ENCODE measurements at regions not wholly inside any gene's neighbourhood (a gene's known extent, or its start where the extent isn't known, plus 50 kb on each side); places are given as distances from the start of the nearest gene placed in this dataset.

- Histone ChIP-seq H3K9me3 (replicated peaks; ENCODE audit: control insufficient read depth, insufficient read depth, low read length) (no peaks in the 10 kb centered on the region), H2AFZ (ENCODE audit: low read depth, low read length) (no peak overlapping the region), H3K79me2 (ENCODE audit: control insufficient read depth, insufficient read depth, low read length) (no peaks in the 10 kb centered on the region), H3K27me3 (ENCODE audit: control insufficient read depth in 2 of 2, insufficient read depth in 2 of 2, low read length in 2 of 2) (no peaks in the 10 kb centered on the region), H4K20me1 (replicated peaks; ENCODE audit: control insufficient read depth, extremely low read depth, insufficient read depth, low read length) (no peaks in the 10 kb centered on the region), H3K4me1 (ENCODE audit: control insufficient read depth, extremely low read depth, insufficient read depth, low read length) (no peaks in the 10 kb centered on the region), H3K4me3 (replicated peaks in 1 of 3; ENCODE audit: insufficient read depth in 1 of 3, low read depth in 1 of 3, low read length in 3 of 3) (no peak overlapping the region), H3K9me1 (replicated peaks; ENCODE audit: control insufficient read depth, extremely low read depth, insufficient read depth, low read length) (no peaks in the 10 kb centered on the region), H3K27ac (ENCODE audit: insufficient read depth, low read depth, low read length) (no peak overlapping the region), H3K4me2 (ENCODE audit: insufficient read depth, low read length) (no peak overlapping the region), H3K36me3 (ENCODE audit: control insufficient read depth in 2 of 2, extremely low read depth in 1 of 2, insufficient read depth in 2 of 2, low read length in 2 of 2) (no peaks in the 10 kb centered on the region), H3K9ac (replicated peaks; ENCODE audit: extremely low read depth, insufficient read depth, low read length) (no peak overlapping the region)
- dilution Hi-C loops (cut with MboI; ENCODE audit: extremely low pct_ligation_motif_present, low sequenced_read_pairs) (no loop called here), intact Hi-C loops (cut with micrococcal nuclease) (no loop called here)
- BruUV-seq (replicated peaks): no TSS peak
- ChIA-PET CTCF (interaction anchor here (0.6 to 1.4 kb wide), 2 partner anchors 15 to 33 kb away, joined by 3 to 4 read pairs; no protein-coding TSS in a partner anchor), POLR2A (no interaction called here)
- DNase-seq (ENCODE audit: low read depth, low spot score) (no peak), FAIRE-seq (no peak)
- no peak for TF ChIP-seq POLR2A (IDR thresholded peaks at IDR 0.05; ENCODE audit: low read depth, low read length)
- TF ChIP-seq EZH2 (IDR thresholded peaks at IDR 0.05; ENCODE audit: borderline replicate concordance, low read depth, low read length, severe bottlenecking): no peak
- TF ChIP-seq MAX (IDR thresholded peaks at IDR 0.05; ENCODE audit: insufficient read depth, insufficient read length): no peak
- TF ChIP-seq GATA2 (IDR thresholded peaks at IDR 0.05; ENCODE audit: insufficient read depth, insufficient read length, low read depth, low read length): no peak
These were observed 262.4 kb upstream of the PLET1 start for GRCh38 chr11:112523031-112523430.

GRCh38 chr11:112523477-112523876 lies 262.8 kb upstream of the PLET1 start:
- Histone ChIP-seq H3K9me3 (replicated peaks; ENCODE audit: control insufficient read depth, insufficient read depth, low read length) (no peaks in the 10 kb centered on the region), H3K27ac (ENCODE audit: insufficient read depth, low read depth, low read length) (no peak overlapping the region), H3K9ac (replicated peaks; ENCODE audit: extremely low read depth, insufficient read depth, low read length) (no peak overlapping the region), H2AFZ (ENCODE audit: low read depth, low read length) (no peak overlapping the region), H3K27me3 (ENCODE audit: control insufficient read depth in 2 of 2, insufficient read depth in 2 of 2, low read length in 2 of 2) (no peaks in the 10 kb centered on the region), H3K79me2 (ENCODE audit: control insufficient read depth, insufficient read depth, low read length) (no peaks in the 10 kb centered on the region), H3K9me1 (replicated peaks; ENCODE audit: control insufficient read depth, extremely low read depth, insufficient read depth, low read length) (no peaks in the 10 kb centered on the region), H3K4me2 (ENCODE audit: insufficient read depth, low read length) (no peak overlapping the region), H3K4me3 (replicated peaks in 1 of 3; ENCODE audit: insufficient read depth in 1 of 3, low read depth in 1 of 3, low read length in 3 of 3) (no peak overlapping the region), H3K36me3 (ENCODE audit: control insufficient read depth in 2 of 2, extremely low read depth in 1 of 2, insufficient read depth in 2 of 2, low read length in 2 of 2) (no peaks in the 10 kb centered on the region), H4K20me1 (replicated peaks; ENCODE audit: control insufficient read depth, extremely low read depth, insufficient read depth, low read length) (no peaks in the 10 kb centered on the region), H3K4me1 (ENCODE audit: control insufficient read depth, extremely low read depth, insufficient read depth, low read length) (no peaks in the 10 kb centered on the region)
- ChIA-PET POLR2A (no interaction called here), CTCF (no interaction called here)
- dilution Hi-C loops (cut with MboI; ENCODE audit: extremely low pct_ligation_motif_present, low sequenced_read_pairs): no loop called here
- no peak for FAIRE-seq
- intact Hi-C loops (cut with micrococcal nuclease): no loop called here
- no TSS peak for BruUV-seq (replicated peaks)
- no peak for DNase-seq (ENCODE audit: low read depth, low spot score)
- TF ChIP-seq FOS (IDR thresholded peaks at IDR 0.05; ENCODE audit: borderline replicate concordance, insufficient read depth, low read length) (no peak), POLR2A (IDR thresholded peaks at IDR 0.05; ENCODE audit: low read depth, low read length) (no peak), EZH2 (IDR thresholded peaks at IDR 0.05; ENCODE audit: borderline replicate concordance, low read depth, low read length, severe bottlenecking) (no peak), CTCF (IDR thresholded peaks at IDR 0.05; ENCODE audit: extremely low read depth in 1 of 2, insufficient read depth in 1 of 2, low read depth in 1 of 2, low read length in 2 of 2) (no peak), MAX (IDR thresholded peaks at IDR 0.05; ENCODE audit: insufficient read depth, insufficient read length) (no peak), POLR2AphosphoS5 (IDR thresholded peaks at IDR 0.05; ENCODE audit: insufficient read depth, low read depth, low read length) (no peak), GATA2 (IDR thresholded peaks at IDR 0.05; ENCODE audit: insufficient read depth, insufficient read length, low read depth, low read length) (no peak)
